IPS-18c (cell line): ENCODE measurements at regions not wholly inside any gene's neighbourhood (a gene's known extent, or its start where the extent isn't known, plus 50 kb on each side); places are given as distances from the start of the nearest gene placed in this dataset.

Experiments used
- H3K4me3 ChIP-seq: 2 replicates; pipeline ENCODE4 v1.7.0; 2013; ENCODE audit warnings: low read depth, mild to moderate bottlenecking, low read length, moderate library complexity; ENCODE audit not compliant: insufficient read depth
- H3K9me3 ChIP-seq: one replicate; pipeline ENCODE4 v1.6.1; 2013; ENCODE audit warnings: mild to moderate bottlenecking, low read length, moderate library complexity; ENCODE audit not compliant: control insufficient read depth, insufficient read depth

DNA sequence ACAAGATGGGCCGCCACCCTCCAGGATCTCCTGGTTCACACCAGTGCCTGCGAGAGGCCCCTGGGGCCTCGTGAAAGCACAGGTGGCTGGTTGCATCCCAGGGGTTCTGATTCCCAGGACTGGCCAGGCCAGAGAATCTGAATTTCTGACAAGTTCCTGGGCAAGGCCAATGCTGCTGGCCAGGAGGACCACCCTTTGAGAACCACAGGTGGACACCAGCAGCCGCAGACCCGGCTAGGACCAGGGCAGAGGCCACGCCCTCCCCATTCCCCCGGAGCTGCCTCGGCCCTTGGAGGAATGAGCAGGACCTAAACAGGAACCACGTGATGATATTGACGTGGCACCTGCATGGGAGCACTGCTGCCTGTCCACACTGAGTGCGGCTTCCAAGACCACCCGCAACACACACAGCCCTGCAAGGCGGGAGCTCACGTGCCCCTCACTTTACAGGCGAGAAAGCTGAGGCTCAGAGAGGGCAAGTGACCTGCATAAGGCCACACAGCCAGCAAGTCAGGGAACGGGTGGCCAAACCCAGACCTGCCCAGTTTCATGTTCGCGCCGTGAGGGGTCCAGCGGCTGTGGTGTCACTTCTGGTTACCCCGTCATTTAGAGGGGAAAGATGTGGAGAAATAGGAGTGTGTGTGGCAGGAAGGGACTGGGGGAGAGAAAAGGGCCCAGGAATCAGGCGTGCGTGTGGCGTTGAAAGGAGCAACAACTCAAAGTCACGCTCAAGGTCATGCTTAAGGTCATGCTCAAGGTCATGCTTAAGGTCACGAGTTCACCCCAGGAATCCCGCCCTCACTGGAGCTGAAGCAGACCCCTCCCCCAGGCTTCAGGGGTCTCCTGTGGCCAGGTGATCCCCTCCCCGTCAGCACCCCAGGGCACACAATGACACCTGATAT lies 105.9 kb upstream of the IER5L start:
- H3K4me3 ChIP-seq, result no peak overlapping the region

DNA sequence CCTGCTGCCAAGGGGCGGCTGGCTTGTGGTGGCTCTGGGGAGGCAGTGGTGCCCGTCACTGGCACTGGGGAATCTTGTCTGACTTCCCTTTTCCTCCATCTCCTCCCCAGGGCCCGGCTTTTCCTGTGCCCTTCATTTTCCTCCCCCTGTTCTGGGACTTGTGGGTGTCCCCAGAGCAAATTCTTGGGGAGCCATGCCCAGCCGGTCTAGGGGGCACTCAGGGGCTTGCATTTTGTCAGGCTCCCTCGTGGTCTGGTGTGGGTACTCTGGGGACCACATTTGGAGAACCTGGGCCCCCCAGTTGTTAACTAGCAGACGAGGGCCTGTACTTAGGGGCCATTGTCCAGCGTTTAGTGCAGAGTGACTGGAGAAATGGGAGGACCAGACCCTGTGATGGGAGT lies 105.2 kb upstream of the IER5L start:
- peaks cover 2% of the 10 kb centered on the region for H3K9me3 ChIP-seq
- no peak overlapping the region for H3K4me3 ChIP-seq

More for the DNA sequence above, 105.9 kb upstream of the IER5L start:
- H3K9me3 ChIP-seq, result peaks cover 2% of the 10 kb centered on the region

DNA sequence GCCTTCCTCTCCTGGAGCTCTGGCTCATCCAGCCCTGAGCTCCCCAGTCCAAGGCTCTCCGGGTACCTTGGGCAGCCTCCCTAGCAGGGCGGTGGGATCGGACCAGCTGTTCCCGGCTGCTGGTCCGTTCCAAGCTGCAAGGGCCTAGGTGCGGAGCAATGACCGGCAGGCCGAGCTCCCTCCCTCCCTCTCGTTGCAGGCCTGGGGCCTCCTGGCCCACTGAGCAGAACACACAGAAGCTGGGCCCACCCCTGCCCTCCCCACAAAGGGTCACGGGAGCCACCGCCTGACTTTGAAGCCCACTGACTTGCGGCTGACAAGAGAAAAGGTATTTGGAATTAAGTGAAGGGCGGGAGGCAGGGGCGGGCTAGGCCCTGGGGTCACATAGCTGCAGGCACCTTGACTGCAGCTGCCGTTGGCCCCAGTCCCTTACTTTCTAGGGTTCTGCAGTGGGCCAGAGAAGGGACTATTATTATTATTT lies 104.7 kb upstream of the IER5L start:
- H3K4me3 ChIP-seq, result no peak overlapping the region
- peaks cover 2% of the 10 kb centered on the region for H3K9me3 ChIP-seq

DNA sequence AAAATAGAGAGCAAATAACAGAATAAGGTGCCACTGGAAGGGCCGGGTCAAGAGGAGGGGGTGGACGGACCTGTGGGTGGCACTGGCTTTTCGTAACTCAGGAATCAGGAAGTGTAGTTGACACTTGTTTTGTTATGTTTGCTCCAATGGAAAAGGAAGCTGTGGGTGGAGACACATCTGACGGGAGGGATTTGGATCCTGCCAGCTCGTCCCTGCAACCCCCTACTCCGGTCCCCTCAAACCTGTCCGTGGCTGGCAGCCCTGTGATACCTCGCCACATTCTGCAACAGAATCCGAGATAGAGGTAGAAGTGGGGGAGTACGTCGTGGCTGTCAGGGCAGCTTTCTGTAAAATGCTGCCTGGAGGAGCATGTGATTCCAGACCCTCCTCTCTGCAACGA lies 104.2 kb upstream of the IER5L start:
- H3K4me3 ChIP-seq, result no peak overlapping the region

DNA sequence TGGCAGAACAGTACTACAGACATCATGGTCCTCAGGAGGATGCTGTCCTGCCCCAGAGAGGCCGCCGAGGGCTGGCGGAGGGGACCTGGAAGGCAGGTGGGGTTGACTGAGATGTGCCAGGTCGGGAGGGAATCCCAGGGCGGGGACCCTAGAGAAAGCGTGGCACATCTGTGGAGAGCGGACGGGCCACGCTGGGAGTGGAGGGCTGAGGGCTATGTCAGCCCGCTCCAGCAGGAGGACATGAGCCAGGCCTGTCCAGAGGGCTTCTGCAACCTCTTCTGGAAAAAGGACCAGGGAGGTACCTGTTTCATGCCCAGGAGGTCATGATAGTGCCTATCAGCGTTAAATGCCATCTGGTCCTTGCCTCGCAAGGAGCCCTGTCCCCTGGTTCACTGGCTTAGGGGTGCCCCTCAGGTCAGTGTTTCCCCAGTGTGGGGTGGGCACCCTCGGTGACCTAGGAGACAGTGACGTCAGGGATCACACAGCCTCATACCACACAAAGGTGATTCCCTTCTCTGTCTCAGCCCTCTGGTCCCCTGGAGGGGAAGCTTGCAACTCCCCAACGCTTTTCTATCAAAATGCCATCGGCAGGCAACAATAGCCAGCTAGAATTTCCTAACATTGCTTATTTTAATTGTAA lies 103.6 kb upstream of the IER5L start:
- Histone ChIP-seq H3K4me3 (no peak overlapping the region), H3K9me3 (peaks cover 2% of the 10 kb centered on the region)

More for the DNA sequence above, 104.2 kb upstream of the IER5L start:
- peaks cover 2% of the 10 kb centered on the region for H3K9me3 ChIP-seq

DNA sequence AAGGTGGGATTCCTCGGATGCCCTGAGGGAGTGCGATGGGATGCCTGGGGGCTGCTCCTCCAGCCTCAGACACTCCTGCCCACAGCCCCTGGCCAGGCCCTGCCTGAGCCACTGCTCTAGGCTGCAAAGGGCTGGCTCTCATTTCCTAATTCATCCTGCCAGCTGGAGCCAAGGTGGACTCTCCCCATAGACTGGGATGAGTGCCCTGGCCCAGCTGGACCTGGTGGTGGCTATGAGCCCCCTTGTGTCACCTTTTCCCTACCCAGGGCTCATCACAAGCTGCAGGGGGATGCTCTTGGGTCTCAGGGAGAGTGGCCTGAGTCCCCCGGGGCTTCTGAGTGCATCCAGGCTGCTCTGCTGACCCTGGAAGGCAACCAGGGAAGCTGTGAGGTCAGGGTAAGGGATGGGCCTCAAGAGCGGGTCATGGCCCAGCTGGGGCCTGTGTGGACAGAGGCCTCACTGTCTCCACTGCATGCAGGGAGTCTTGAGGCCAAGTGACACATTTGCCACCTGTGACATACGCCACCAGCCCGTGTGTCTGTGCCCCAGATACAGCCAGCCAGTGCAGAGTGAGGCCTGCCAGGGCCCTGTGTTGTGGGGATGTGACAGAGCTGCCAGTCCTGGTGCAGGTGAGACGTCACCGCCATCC lies 102.7 kb upstream of the IER5L start:
- Histone ChIP-seq H3K4me3 (no peak overlapping the region), H3K9me3 (no peaks in the 10 kb centered on the region)

DNA sequence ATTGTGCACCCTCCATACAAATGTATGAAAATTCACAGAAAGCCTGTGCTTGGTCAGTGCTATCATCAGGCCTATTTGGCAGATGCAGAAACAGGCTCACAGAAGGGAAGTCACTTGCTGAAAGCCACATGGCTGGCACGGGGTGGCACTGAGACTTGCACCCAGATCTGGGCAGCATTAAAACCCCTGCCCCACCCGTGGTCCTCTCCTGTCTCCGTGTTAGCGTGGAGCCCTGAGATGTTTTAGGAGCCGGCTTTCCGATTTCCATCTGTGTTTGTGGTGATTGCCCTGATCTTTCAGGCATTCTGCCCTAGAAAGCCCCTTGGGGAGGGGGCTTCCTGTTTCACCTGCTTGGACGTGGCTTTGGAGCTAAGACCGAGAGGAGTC lies 102.2 kb upstream of the IER5L start:
- no peak overlapping the region for H3K4me3 ChIP-seq
- no peaks in the 10 kb centered on the region for H3K9me3 ChIP-seq

DNA sequence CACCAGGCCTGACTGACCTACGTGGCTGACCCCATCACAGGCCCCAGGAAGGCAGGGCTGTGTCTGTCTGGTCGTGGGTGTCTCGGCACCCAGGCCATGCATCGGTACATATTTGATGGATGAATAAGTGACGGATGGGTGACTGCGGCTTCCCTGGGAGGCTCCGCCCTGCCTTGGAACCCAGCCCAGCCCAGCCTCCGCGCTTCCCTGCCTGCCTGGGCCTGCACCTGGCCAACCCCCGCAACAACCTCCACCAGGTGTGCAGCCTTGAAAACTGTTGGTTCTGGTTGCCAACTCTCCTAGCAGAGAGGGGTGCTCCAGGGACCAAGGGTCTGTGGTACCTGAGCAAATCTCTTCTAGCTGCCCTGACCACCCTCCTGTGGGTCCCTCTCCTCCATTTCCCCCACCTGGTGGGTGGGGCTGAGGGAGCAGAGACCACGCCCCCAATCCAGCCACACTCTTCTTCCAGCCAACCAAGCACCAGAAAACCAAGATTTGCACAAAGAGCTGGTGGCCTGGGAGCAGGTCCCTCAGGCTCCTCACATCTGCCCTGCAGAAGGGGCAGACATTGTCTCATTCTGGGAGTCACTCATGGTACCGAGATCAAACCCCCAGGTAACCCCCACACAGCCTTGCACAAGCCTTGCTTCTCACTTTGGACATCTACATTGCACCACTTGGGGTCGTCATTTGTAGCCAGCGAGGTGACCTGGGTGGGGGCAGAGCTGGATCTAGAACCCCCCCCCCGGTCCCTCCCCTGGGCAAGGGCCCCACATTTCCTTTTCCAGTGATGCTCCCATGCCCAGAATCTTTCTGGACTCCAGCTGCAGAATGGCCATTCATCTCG lies 100.6 kb upstream of the IER5L start:
- no peaks in the 10 kb centered on the region for H3K9me3 ChIP-seq
- no peak overlapping the region for H3K4me3 ChIP-seq

DNA sequence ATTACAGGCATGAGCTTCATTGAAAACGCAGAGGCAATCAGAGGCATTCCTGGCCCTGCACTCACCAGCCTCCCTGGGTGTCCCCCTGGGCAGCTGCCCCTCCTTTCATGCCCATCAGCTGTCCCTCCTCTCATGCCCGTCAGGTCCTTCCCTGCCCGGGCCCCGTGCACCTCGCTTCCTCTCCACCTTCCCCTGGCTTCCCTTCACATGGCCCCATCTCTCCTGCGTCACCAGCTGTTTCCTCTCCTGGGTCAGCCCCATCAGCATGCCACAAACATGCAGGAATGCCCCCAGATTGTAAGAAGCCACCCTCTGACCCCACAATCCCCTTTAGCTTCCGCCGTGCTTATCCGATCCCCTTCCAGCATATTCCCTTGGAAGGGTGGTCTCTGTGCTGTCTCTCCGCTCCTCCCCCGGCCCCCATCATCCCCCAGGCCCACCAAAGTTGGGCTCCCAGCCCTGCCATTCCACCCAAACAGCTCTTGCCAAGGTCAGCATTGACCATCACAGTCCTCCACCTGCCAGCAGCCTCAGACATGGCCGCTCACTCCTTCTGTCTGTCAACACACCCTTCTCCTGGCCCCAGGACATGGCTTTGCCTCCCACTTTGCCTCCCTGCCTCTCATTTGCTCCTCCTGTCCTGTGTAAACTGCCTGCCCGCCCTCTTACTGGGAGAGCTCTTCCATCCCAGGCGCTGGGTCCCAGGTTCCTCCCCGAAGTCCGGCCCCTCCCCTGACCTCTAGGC lies 98.6 kb upstream of the IER5L start:
- H3K9me3 ChIP-seq, result peaks cover 2% of the 10 kb centered on the region
- H3K4me3 ChIP-seq, result no peak overlapping the region

DNA sequence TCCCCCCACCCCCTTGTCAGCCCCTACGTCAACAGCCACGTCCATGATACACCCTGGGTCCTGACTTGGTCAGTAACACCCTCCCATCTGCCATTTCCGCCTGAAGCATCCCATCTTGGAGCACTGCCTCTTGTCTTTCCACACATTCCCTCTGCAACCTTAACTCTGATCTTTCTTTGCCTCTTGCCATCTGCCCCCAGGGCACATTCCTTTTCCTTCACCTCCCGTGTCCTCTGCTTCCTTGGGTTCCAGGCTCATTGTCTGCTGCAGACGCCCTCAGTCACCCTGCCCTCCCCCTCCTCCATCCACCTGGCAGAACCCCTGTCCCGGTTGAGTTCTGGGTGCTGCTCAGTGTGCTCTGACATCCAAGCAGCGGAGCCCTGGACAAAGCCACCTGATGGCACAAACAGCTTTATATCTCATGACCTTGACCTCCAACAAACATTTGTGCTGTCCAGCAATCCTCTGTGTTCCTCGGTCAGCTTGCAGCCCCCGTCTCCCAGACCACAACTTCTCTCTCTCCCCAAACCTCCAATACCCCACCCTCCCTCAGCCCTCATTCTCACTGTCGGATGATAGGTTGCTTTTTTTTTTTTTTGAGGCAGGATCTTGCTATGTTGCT lies 97.7 kb upstream of the IER5L start:
- Histone ChIP-seq H3K9me3 (peaks cover 2% of the 10 kb centered on the region), H3K4me3 (no peak overlapping the region)

DNA sequence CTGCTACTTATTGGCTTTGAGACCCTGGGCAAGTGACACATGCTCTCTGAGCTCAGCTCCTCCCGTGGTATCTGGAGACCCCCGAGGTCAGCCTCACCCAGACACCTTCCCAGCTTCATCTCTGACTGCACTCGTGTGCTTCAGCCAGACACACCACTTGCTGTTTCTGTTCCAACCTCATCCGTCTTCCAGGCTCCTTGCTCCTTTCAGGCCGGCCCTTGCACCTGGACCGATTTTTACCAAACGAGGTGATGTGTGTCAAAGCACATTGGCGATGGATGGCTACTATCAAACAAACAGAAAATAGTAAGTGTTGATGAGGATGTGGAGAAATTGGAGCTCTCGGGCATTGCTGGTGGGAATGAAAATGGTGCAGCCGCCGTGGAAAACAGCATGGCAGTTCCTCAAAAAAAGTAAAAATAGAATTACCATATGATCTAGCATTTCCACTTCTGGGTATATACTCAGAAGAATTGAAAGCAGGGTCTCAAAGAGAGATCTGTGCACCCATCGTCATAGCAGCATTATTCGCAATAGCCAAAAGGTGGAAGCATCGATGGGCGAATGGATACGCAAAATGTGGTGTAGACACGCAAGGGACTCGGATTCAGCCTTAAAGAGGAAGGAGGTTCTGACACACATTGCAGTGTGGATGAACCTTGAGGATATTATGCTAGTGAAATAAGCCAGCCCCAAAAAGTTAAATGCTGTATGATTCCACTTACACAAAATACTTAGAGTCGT lies 96.1 kb upstream of the IER5L start:
- H3K9me3 ChIP-seq, result peaks cover 2% of the 10 kb centered on the region
- H3K4me3 ChIP-seq, result no peak overlapping the region

DNA sequence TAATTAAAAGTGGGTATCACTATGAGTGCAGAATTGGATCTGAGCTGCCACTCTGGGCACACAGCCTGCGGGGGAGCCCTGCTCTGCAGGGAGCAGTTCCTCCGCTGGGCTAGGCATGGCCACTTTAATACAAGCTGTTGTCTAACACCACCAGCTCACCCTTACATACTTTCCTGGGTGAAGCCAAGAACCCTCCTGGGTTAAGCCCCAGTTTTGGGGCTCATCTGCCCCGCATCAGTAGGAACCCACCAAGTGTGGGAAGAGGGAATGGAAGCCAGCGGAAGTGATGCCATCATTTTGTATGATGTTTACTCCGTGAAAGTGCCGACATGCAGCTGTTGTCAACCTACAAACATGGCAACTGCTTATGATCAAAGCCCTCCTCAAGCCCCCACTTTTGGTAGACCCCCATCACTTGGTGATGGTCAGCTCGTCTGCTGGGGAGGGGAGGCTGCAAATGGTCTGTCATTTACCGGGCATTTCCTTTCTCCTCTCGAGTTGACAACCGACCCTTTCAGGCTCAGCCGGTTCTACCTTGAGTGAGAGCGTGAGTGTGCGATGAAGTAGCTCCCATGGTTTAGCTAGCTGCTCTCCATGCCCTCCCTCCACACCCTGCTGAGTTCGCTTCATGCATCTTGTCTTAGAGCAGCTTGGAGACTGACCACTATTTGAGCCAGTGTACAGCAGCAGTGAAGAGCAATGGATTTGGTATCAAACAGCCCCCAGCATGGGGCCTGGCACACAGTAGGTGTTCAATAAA lies 95.3 kb upstream of the IER5L start:
- H3K9me3 ChIP-seq, result peaks cover 2% of the 10 kb centered on the region
- no peak overlapping the region for H3K4me3 ChIP-seq

DNA sequence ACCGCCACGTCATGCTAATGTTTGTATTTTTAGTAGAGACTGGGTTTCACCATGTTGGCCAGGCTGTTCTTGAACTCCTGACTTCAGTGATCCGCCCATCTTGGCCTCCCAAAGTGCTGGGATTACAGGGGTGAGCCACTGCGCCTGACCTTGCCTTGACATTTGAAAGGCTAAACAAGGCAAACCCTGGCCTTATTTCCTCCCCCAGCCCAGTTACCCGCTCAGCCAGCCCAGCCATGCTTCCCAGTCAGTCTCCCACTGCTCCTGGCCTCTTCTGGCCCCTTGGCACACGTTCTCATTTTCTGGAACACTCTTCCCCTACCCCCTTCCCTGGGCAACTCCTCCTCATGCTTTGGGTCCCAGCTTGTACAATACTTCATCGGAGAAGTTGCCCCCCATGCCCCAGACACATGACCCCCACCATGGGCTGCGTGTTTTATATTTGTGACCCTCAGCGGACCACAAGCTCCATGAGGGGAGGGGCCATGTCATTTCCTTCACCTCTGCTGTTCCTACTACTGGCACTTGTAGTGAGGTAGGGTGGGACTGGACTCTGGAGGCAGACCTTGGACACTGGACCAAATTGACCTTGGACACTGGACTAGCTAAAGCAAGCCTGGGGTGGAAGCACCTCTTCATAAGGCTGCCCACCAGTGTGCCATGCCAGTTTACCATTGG lies 94.4 kb upstream of the IER5L start:
- H3K9me3 ChIP-seq, result peaks cover 2% of the 10 kb centered on the region
- no peak overlapping the region for H3K4me3 ChIP-seq

DNA sequence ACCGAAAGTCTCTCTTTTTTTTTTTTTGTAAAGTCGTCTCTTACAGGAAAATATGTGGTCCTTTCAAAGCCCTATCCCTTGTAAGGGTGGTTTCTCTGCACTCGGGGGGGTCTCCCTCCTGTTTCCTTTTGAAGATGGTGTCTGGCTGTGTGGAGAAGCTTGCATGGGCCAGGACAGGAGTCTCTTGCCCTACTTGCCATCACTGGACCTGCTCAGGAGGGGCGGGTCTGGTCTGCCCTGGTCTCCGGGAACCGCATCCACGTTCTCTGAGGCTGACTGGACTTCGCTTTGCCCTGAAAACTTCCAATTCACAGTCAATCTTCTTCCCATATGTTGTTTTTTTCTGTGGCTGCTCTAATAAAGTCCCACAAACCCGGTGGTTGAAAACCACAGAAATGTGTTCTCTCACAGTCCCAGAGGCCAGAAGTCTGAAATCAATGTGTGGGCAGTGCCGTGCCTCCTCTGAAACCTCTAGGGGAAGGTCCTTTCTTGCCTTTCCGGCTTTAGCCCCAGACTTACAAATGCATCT lies 92.9 kb upstream of the IER5L start:
- Histone ChIP-seq H3K9me3 (peaks cover 2% of the 10 kb centered on the region), H3K4me3 (no peak overlapping the region)
